Cardiac muscle cell (in vitro differentiated cells and primary cell): ENCODE measurements at regions not wholly inside any gene's neighbourhood (a gene's known extent, or its start where the extent isn't known, plus 50 kb on each side); places are given as distances from the start of the nearest gene placed in this dataset.

Experiments used
- DNase-seq, 2 donors: peaks; one replicate each; pipeline versions ENCODE4 v3.0.0 to v3.0.0-alpha.2; 2010 to 2017; ENCODE audit warnings: low read depth in 1 of 2, low spot score in 1 of 2
- H3K27ac ChIP-seq: fragments of 200-600 bp; sonication (generic); 2 replicates; pipeline ENCODE4 v1.5.1; 2016
- H3K27me3 ChIP-seq: fragments of 200-600 bp; sonication (generic); 2 replicates; pipeline ENCODE4 v1.6.0; 2016; ENCODE audit warnings: control low read depth
- H3K36me3 ChIP-seq: fragments of 200-600 bp; sonication (generic); 2 replicates; pipeline ENCODE4 v1.5.1; 2016; ENCODE audit warnings: control low read depth
- H3K4me1 ChIP-seq: fragments of 200-600 bp; sonication (generic); 2 replicates; pipeline ENCODE4 v1.8.1; 2017; ENCODE audit warnings: low read depth, mild to moderate bottlenecking, mixed run types
- H3K4me3 ChIP-seq: fragments of 200-600 bp; sonication (generic); 2 replicates; pipeline ENCODE4 v1.5.1; 2016; ENCODE audit warnings: mild to moderate bottlenecking
- H3K9me3 ChIP-seq: fragments of 200-600 bp; sonication (generic); 2 replicates; pipeline ENCODE4 v1.5.1; 2017; ENCODE audit warnings: low read depth, mild to moderate bottlenecking, control low read depth
- CTCF ChIP-seq: IDR thresholded peaks from 2 replicates; pipeline ENCODE4 v1.5.1; 2012; ENCODE audit warnings: low read depth, mild to moderate bottlenecking, low read length

DNA sequence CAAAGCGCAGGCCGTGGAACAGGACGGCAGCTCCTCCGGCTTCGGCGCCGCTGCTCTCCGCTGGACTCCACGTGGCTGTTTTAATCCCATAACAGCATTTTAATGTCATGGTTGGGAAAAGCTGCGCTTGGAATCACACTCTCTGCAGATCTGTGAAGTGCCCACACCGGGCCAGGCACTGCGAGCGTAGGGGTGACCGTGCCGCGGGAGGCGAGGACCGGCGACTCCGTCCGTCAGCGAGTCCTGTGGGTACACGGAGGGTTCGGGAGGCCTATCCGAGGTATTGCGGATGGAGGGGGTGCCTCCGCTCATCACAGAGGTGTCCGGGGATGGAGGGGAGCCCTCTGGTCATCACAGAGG is 198.0 kb upstream of the SALL3 start:
- no peaks in the 10 kb centered on the region for H3K4me1 ChIP-seq
- no peaks in the 10 kb centered on the region for H3K9me3 ChIP-seq
- H3K27ac ChIP-seq = no peak overlapping the region
- TF ChIP-seq CTCF = no peak
- no peak for DNase-seq
- H3K4me3 ChIP-seq = no peak overlapping the region
- no peaks in the 10 kb centered on the region for H3K27me3 ChIP-seq
- no peaks in the 10 kb centered on the region for H3K36me3 ChIP-seq

- H3K4me3 ChIP-seq = no peak overlapping the region
- no peak for TF ChIP-seq CTCF
- no peak for DNase-seq
- no peaks in the 10 kb centered on the region for H3K36me3 ChIP-seq
- H3K27ac ChIP-seq = no peak overlapping the region
- H3K4me1 ChIP-seq = no peaks in the 10 kb centered on the region
- no peaks in the 10 kb centered on the region for H3K9me3 ChIP-seq
- H3K27me3 ChIP-seq = no peaks in the 10 kb centered on the region
Measured at GRCh38 chr18:78782951-78783563, 196.6 kb upstream of the SALL3 start.

GRCh38 chr18:78783564-78783960 is 196.1 kb upstream of the SALL3 start:
- no peaks in the 10 kb centered on the region for H3K36me3 ChIP-seq
- DNase-seq = no peak
- no peak overlapping the region for H3K4me3 ChIP-seq
- no peaks in the 10 kb centered on the region for H3K9me3 ChIP-seq
- no peak for TF ChIP-seq CTCF
- H3K4me1 ChIP-seq = no peaks in the 10 kb centered on the region
- H3K27me3 ChIP-seq = no peaks in the 10 kb centered on the region
- no peak overlapping the region for H3K27ac ChIP-seq

DNA sequence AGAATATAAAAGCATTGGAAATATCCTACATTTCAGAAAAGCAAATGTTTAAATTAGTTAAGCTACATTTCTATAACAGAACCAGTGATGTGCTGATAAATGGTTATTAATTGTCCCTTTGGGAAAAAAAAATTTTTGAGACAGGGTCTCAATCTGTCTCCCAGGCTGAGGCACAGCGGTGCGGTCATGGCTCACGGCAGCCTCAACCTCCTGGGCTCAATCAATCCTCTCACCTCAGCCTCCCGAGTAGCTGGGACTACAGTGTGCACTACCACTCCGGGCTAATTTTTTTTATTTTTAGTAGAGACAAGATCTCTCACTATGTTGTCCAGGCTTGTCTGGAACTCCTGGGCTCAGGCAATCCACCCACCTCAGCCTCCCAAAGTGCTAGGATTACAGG is 194.8 kb upstream of the SALL3 start:
- Histone ChIP-seq H3K9me3 (no peaks in the 10 kb centered on the region), H3K36me3 (no peaks in the 10 kb centered on the region), H3K4me1 (no peaks in the 10 kb centered on the region), H3K27me3 (no peaks in the 10 kb centered on the region), H3K4me3 (no peak overlapping the region), H3K27ac (no peak overlapping the region)
- no peak for TF ChIP-seq CTCF
- no peak for DNase-seq

DNA sequence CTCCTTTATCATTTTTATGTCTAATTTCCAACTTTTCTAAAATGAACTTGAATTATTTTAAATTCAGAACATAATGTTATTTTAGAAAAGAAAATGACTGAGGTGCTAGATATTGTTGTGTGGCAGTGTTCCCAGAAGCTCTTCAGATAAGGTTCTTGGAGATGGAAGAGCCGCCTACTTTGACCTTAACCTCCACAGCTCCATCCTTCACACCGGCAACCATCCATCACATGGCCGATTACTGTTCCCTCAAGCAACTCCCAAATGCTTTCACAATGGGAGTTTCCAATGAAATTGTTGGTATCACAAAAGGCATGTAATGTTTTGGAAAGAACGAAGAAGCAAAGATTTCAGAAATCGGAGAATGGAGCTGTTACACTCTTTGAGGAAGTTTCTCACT is 193.9 kb upstream of the SALL3 start:
- H3K4me3 ChIP-seq = no peak overlapping the region
- no peaks in the 10 kb centered on the region for H3K9me3 ChIP-seq
- TF ChIP-seq CTCF = no peak
- H3K27me3 ChIP-seq = no peaks in the 10 kb centered on the region
- H3K27ac ChIP-seq = no peak overlapping the region
- DNase-seq = no peak
- no peaks in the 10 kb centered on the region for H3K4me1 ChIP-seq
- no peaks in the 10 kb centered on the region for H3K36me3 ChIP-seq

GRCh38 chr18:78786776-78787175 is 192.8 kb upstream of the SALL3 start:
- H3K27ac ChIP-seq = no peak overlapping the region
- no peak for TF ChIP-seq CTCF
- no peaks in the 10 kb centered on the region for H3K4me1 ChIP-seq
- DNase-seq = no peak
- no peaks in the 10 kb centered on the region for H3K27me3 ChIP-seq
- no peaks in the 10 kb centered on the region for H3K9me3 ChIP-seq
- no peak overlapping the region for H3K4me3 ChIP-seq
- no peaks in the 10 kb centered on the region for H3K36me3 ChIP-seq
